Body of pancreas (tissue), 4 donors: ENCODE measurements at regions not wholly inside any gene's neighbourhood (a gene's known extent, or its start where the extent isn't known, plus 50 kb on each side); places are given as distances from the start of the nearest gene placed in this dataset.

Source experiments
- ATAC-seq: fragments of 150-250 bp; one replicate; pipeline ENCODE4 v1.9.1; 2016
- DNase-seq, 4 donors: peaks; one replicate each; pipeline ENCODE4 v3.0.0-alpha.2; 2019
- H3K27ac ChIP-seq, 4 donors: fragments of 200-600 bp; sonication (generic); 1 replicate in 3 of 4; 2 replicates in 1 of 4; pipeline versions ENCODE4 v1.5.1 to v1.6.1; 2016 to 2019; ENCODE audit warnings: mild to moderate bottlenecking in 1 of 4, mixed read lengths in 1 of 4, moderate library complexity in 1 of 4
- H3K27me3 ChIP-seq, 2 donors: fragments of 200-600 bp; sonication (generic); one replicate each; pipeline ENCODE4 v1.6.0; 2016; ENCODE audit warnings: mild to moderate bottlenecking in 1 of 2
- H3K36me3 ChIP-seq, 2 donors: fragments of 200-600 bp; sonication (generic); replicated peaks in 1 of 2; 2 replicates each; pipeline ENCODE4 v1.5.1; 2016; ENCODE audit warnings: low read depth in 2 of 2; ENCODE audit not compliant: insufficient read depth in 1 of 2
- H3K4me1 ChIP-seq: fragments of 200-600 bp; sonication (generic); one replicate; pipeline ENCODE4 v1.6.0; 2016
- H3K4me3 ChIP-seq, 2 donors: fragments of 200-600 bp; sonication (generic); 1 replicate in 1 of 2; 2 replicates in 1 of 2; pipeline ENCODE4 v1.5.1; 2016 to 2019
- H3K9me3 ChIP-seq, 3 donors: fragments of 200-600 bp; sonication (generic); 1 replicate in 2 of 3; 2 replicates in 1 of 3; pipeline ENCODE4 v1.5.1; 2016
- CTCF ChIP-seq, 7 experiments: fragments of 450-650 bp in 4 of 7; fragments of 200-600 bp in 3 of 7; sonication (generic) in 3 of 7; IDR thresholded peaks; one replicate each; pipeline ENCODE4 v1.5.1; 2016 to 2019; ENCODE audit warnings: antibody characterized with exemption in 7 of 7
- POLR2A ChIP-seq, 3 donors: fragments of 450-650 bp; IDR thresholded peaks; one replicate each; pipeline ENCODE4 v1.6.1; 2016; ENCODE audit warnings: antibody characterized with exemption in 3 of 3, mild to moderate bottlenecking in 2 of 3
- WGBS, 2 donors: methylation state at CpG; one replicate each; pipeline ENCODE4 v1.1.5; 2017; 5-methylcytosine and 5-hydroxymethylcytosine counted together
- intact Hi-C: fragments of 100-400 bp; cut with DNase I; formaldehyde crosslinking; loops from one replicate; pipeline ENCODE4 v1.15.1; 2023

GRCh38 chr11:109133159-109133558 is 288.8 kb upstream of the C11orf87 start:
- 53 to 69% methylated on average over 4 of the region's 4 CpGs for WGBS, 2 donors
- DNase-seq (no peak), ATAC-seq (no peak)
- Histone ChIP-seq H3K9me3 (no peaks in the 10 kb centered on the region), H3K4me3 (no peak overlapping the region), H3K27ac (no peak overlapping the region), H3K27me3 (no peaks in the 10 kb centered on the region), H3K4me1 (no peaks in the 10 kb centered on the region), H3K36me3 (no peaks in the 10 kb centered on the region)
- intact Hi-C loops, result no loop called here
- no peak for TF ChIP-seq POLR2A (IDR thresholded peaks at IDR 0.05)
- TF ChIP-seq CTCF (IDR thresholded peaks at IDR 0.05), result no peak

GRCh38 chr11:109135627-109136026 is 286.4 kb upstream of the C11orf87 start:
- intact Hi-C loops, result no loop called here
- Histone ChIP-seq H3K27ac (no peak overlapping the region), H3K4me3 (no peak overlapping the region), H3K27me3 (no peaks in the 10 kb centered on the region), H3K36me3 (no peaks in the 10 kb centered on the region), H3K9me3 (no peaks in the 10 kb centered on the region), H3K4me1 (no peaks in the 10 kb centered on the region)
- no peak for ATAC-seq
- WGBS, 2 donors, result 62 to 68% methylated on average over 2 of the region's 2 CpGs
- no peak for TF ChIP-seq POLR2A (IDR thresholded peaks at IDR 0.05)
- TF ChIP-seq CTCF (IDR thresholded peaks at IDR 0.05), result no peak
- DNase-seq, result no peak

GRCh38 chr11:109138196-109138595 is 283.8 kb upstream of the C11orf87 start:
- no peak overlapping the region for H3K4me3 ChIP-seq
- ATAC-seq (no peak), DNase-seq (no peak)
- H3K9me3 ChIP-seq, result no peaks in the 10 kb centered on the region
- no peaks in the 10 kb centered on the region for H3K4me1 ChIP-seq
- H3K36me3 ChIP-seq, result no peaks in the 10 kb centered on the region
- TF ChIP-seq POLR2A (IDR thresholded peaks at IDR 0.05), result no peak
- no peak for TF ChIP-seq CTCF (IDR thresholded peaks at IDR 0.05)
- H3K27ac ChIP-seq, result no peak overlapping the region
- H3K27me3 ChIP-seq, result no peaks in the 10 kb centered on the region
- intact Hi-C loops, result no loop called here

- no peak for ATAC-seq
- no peak for DNase-seq
- H3K27me3 ChIP-seq, result no peaks in the 10 kb centered on the region
- intact Hi-C loops, result no loop called here
- no peak for TF ChIP-seq POLR2A (IDR thresholded peaks at IDR 0.05)
- no peaks in the 10 kb centered on the region for H3K36me3 ChIP-seq
- H3K9me3 ChIP-seq, result no peaks in the 10 kb centered on the region
- H3K4me3 ChIP-seq, result no peak overlapping the region
- H3K4me1 ChIP-seq, result no peaks in the 10 kb centered on the region
- no peak overlapping the region for H3K27ac ChIP-seq
Observed at GRCh38 chr11:109140426-109140825, 281.6 kb upstream of the C11orf87 start.

GRCh38 chr11:109140857-109141515 is 281.0 kb upstream of the C11orf87 start:
- DNase-seq, result no peak
- Histone ChIP-seq H3K4me1 (no peaks in the 10 kb centered on the region), H3K27me3 (no peaks in the 10 kb centered on the region), H3K27ac (no peak overlapping the region), H3K9me3 (no peaks in the 10 kb centered on the region), H3K4me3 (no peak overlapping the region), H3K36me3 (no peaks in the 10 kb centered on the region)
- intact Hi-C loops, result no loop called here
- TF ChIP-seq CTCF (IDR thresholded peaks at IDR 0.05) (no peak), POLR2A (IDR thresholded peaks at IDR 0.05) (no peak)
- WGBS, 2 donors, result 64 to 93% methylated on average over 3 of the region's 3 CpGs
- no peak for ATAC-seq
